ENCODE measurements at regions not wholly inside any gene's neighbourhood (a gene's known extent, or its start where the extent isn't known, plus 50 kb on each side); places are given as distances from the start of the nearest gene placed in this dataset.
A peak's percentile ranks its signal among the peaks of the same experiment; 100 is the strongest.

GRCh38 chr6:144341831-144342527 lies 56.8 kb downstream of the UTRN start:
- Histone ChIP-seq H3K23me2 (ENCODE audit: insufficient read length, low read depth, low read length, poor library complexity, severe bottlenecking) (no peaks in the 10 kb centered on the region), H3K18ac (ENCODE audit: insufficient read length, low read depth, low read length) (no peak overlapping the region), H3K79me1 (ENCODE audit: insufficient read depth, low read depth, low read length, poor library complexity, severe bottlenecking) (peaks cover 13% of the 10 kb centered on the region), H4K20me1 (ENCODE audit: control insufficient read depth, insufficient read depth, insufficient read length) (no peaks in the 10 kb centered on the region), H3K79me2 (ENCODE audit: insufficient read depth, low read length) (peaks cover 5% of the 10 kb centered on the region; the same call in 1 of the 2 replicates), H3K14ac (ENCODE audit: insufficient read depth, low read length) (no peak overlapping the region), H2BK12ac (ENCODE audit: insufficient read length, low read depth, low read length) (no peak overlapping the region), H4K8ac (replicated peaks; ENCODE audit: insufficient read length, low read depth, low read length) (no peak overlapping the region), H2BK5ac (ENCODE audit: insufficient read length, low read length) (no peak overlapping the region), H3K27me3 (ENCODE audit: insufficient read depth, low read length) (no peaks in the 10 kb centered on the region), H3K27ac (ENCODE audit: insufficient read length, low read depth, low read length) (no peak overlapping the region), H4K5ac (ENCODE audit: insufficient read length, low read depth, low read length) (no peak overlapping the region), H2BK20ac (ENCODE audit: low read depth, low read length, poor library complexity, severe bottlenecking) (no peak overlapping the region), H3K4ac (ENCODE audit: low read depth, low read length) (no peak overlapping the region), H3K23ac (ENCODE audit: insufficient read length, low read depth, low read length) (no peak overlapping the region), H3K9ac (ENCODE audit: extremely low read depth, insufficient read length, low read length) (no peak overlapping the region), H4K91ac (ENCODE audit: insufficient read length, low read depth, low read length) (no peak overlapping the region), H2AK5ac (ENCODE audit: insufficient read length, low read length) (no peak overlapping the region), H3T11ph (ENCODE audit: low read length) (no peak overlapping the region), H3K4me2 (ENCODE audit: insufficient read depth, insufficient read length, low read length) (no peak overlapping the region), H3K56ac (ENCODE audit: insufficient read length, low read depth, low read length) (no peak overlapping the region), H2AFZ (ENCODE audit: low read length) (no peak overlapping the region), H3K9me3 (ENCODE audit: control insufficient read depth, low read depth, low read length) (no peaks in the 10 kb centered on the region), H2BK15ac (ENCODE audit: low read depth, low read length) (no peak overlapping the region), H2BK120ac (ENCODE audit: low read depth, low read length, poor library complexity, severe bottlenecking) (no peak overlapping the region), H3K4me1 (ENCODE audit: insufficient read depth, low read length) (peaks cover 9% of the 10 kb centered on the region; the same call in 1 of the 2 replicates)
- Mint-ChIP-seq H3K9me3 (no peaks in the 10 kb centered on the region), H3K4me1 (peaks cover 17 to 23% of the 10 kb centered on the region in 2 experiments), H3K27me3 (ENCODE audit: low read depth) (no peaks in the 10 kb centered on the region), H3K27ac (peak overlapping the region in 1 of 3 experiments; percentile 29; a peak in 1 of 7 replicates), H3K4me3 (no peak overlapping the region), H3K36me3 (ENCODE audit: insufficient read depth in 1 of 3, low read depth in 3 of 3) (no peaks in the 10 kb centered on the region; a peak in 1 of 7 replicates)
- DNase-seq = no peak
- no CpG with 5 or more reads among the region's 5 CpGs for WGBS (ENCODE audit: extremely low coverage, insufficient read length, low lambda C conversion rate)
- TF ChIP-seq CTCF (conservative IDR thresholded peaks at IDR 0.05) = no peak

All from H9 (cell line).